ENCODE measurements at regions not wholly inside any gene's neighbourhood (a gene's known extent, or its start where the extent isn't known, plus 50 kb on each side); places are given as distances from the start of the nearest gene placed in this dataset.

GRCh38 chr17:52242268-52242667 lies 83.8 kb upstream of the CA10 start:
- no peak for ATAC-seq

GRCh38 chr17:52237151-52237550 lies 78.6 kb upstream of the CA10 start:
- Mint-ChIP-seq H3K27me3 (no peaks in the 10 kb centered on the region), H3K9me3 (no peaks in the 10 kb centered on the region), H3K4me3 (no peak overlapping the region), H3K4me1 (ENCODE audit: low read depth) (no peaks in the 10 kb centered on the region), H3K36me3 (ENCODE audit: low read depth) (no peaks in the 10 kb centered on the region), H3K27ac (no peak overlapping the region)
- ChIA-PET POLR2A (no interaction called here), CTCF (no interaction called here)
- DNase-seq = no peak
- no peak for TF ChIP-seq CTCF (IDR thresholded peaks at IDR 0.05)
- intact Hi-C loops (cut with micrococcal nuclease) = no loop called here
- ATAC-seq = no peak

More at GRCh38 chr17:52242268-52242667, 83.8 kb upstream of the CA10 start:
- CTCF ChIA-PET = no interaction called here
- Mint-ChIP-seq H3K4me3 (no peak overlapping the region), H3K27ac (no peak overlapping the region), H3K4me1 (ENCODE audit: low read depth) (no peaks in the 10 kb centered on the region), H3K36me3 (ENCODE audit: low read depth) (no peaks in the 10 kb centered on the region), H3K27me3 (no peaks in the 10 kb centered on the region), H3K9me3 (no peaks in the 10 kb centered on the region)
- DNase-seq = no peak
- TF ChIP-seq CTCF (IDR thresholded peaks at IDR 0.05) = no peak
- POLR2A ChIA-PET = no interaction called here
- intact Hi-C loops (cut with micrococcal nuclease) = no loop called here

- Mint-ChIP-seq H3K27ac (no peak overlapping the region), H3K4me1 (ENCODE audit: low read depth) (no peaks in the 10 kb centered on the region), H3K36me3 (ENCODE audit: low read depth) (no peaks in the 10 kb centered on the region), H3K9me3 (no peaks in the 10 kb centered on the region), H3K4me3 (no peak overlapping the region), H3K27me3 (no peaks in the 10 kb centered on the region)
- no peak for ATAC-seq
- no peak for TF ChIP-seq CTCF (IDR thresholded peaks at IDR 0.05)
- intact Hi-C loops (cut with micrococcal nuclease) = no loop called here
- no peak for DNase-seq
- POLR2A ChIA-PET = no interaction called here
- CTCF ChIA-PET = no interaction called here
Observed at GRCh38 chr17:52235516-52235915, 77.0 kb upstream of the CA10 start.

GRCh38 chr17:52233632-52234031 lies 75.1 kb upstream of the CA10 start:
- Mint-ChIP-seq H3K9me3 (no peaks in the 10 kb centered on the region), H3K27me3 (peaks cover 4% of the 10 kb centered on the region), H3K4me1 (ENCODE audit: low read depth) (no peaks in the 10 kb centered on the region), H3K36me3 (ENCODE audit: low read depth) (no peaks in the 10 kb centered on the region), H3K4me3 (no peak overlapping the region), H3K27ac (no peak overlapping the region)
- no peak for DNase-seq
- no peak for ATAC-seq
- POLR2A ChIA-PET = no interaction called here
- TF ChIP-seq CTCF (IDR thresholded peaks at IDR 0.05) = no peak
- CTCF ChIA-PET = no interaction called here
- intact Hi-C loops (cut with micrococcal nuclease) = no loop called here

GRCh38 chr17:52233176-52233575 lies 74.7 kb upstream of the CA10 start:
- ChIA-PET CTCF (no interaction called here), POLR2A (no interaction called here)
- Mint-ChIP-seq H3K27ac (no peak overlapping the region), H3K9me3 (no peaks in the 10 kb centered on the region), H3K4me3 (no peak overlapping the region), H3K36me3 (ENCODE audit: low read depth) (no peaks in the 10 kb centered on the region), H3K4me1 (ENCODE audit: low read depth) (no peaks in the 10 kb centered on the region), H3K27me3 (peaks cover 6% of the 10 kb centered on the region)
- DNase-seq = no peak
- intact Hi-C loops (cut with micrococcal nuclease) = no loop called here
- no peak for ATAC-seq
- no peak for TF ChIP-seq CTCF (IDR thresholded peaks at IDR 0.05)

Measured in activated CD8-positive, alpha-beta T cell treated with anti-CD3 and anti-CD28 coated beads for 36 hours (primary cell).